Progenitor cell of endocrine pancreas (in vitro differentiated cells): ENCODE measurements at regions not wholly inside any gene's neighbourhood (a gene's known extent, or its start where the extent isn't known, plus 50 kb on each side); places are given as distances from the start of the nearest gene placed in this dataset.

Source experiments
- DNase-seq: peaks from one replicate; pipeline ENCODE4 v3.0.0; 2021; ENCODE audit warnings: low spot score; ENCODE audit not compliant: unreplicated experiment
- H3K27ac Mint-ChIP-seq: 2 replicates; pipeline ENCODE4 v1.8.0; 2021; ENCODE audit warnings: mild to moderate bottlenecking, moderate library complexity, mixed read lengths
- H3K27me3 Mint-ChIP-seq: 2 replicates; pipeline ENCODE4 v1.8.0; 2021; ENCODE audit warnings: mixed read lengths
- H3K36me3 Mint-ChIP-seq: 2 replicates; pipeline ENCODE4 v1.8.0; 2022; ENCODE audit warnings: mixed read lengths; ENCODE audit not compliant: insufficient read depth
- H3K4me1 Mint-ChIP-seq: 2 replicates; pipeline ENCODE4 v1.8.0; 2021; ENCODE audit warnings: low read depth, mixed read lengths
- H3K4me3 Mint-ChIP-seq: 2 replicates; pipeline ENCODE4 v1.8.0; 2021; ENCODE audit warnings: low read depth, mild to moderate bottlenecking, moderate library complexity, mixed read lengths
- H3K9me3 Mint-ChIP-seq: 2 replicates; pipeline ENCODE4 v1.8.0; 2021; ENCODE audit warnings: low read depth, mixed read lengths
- CTCF ChIP-seq: fragments of 200-600 bp; sonication (generic); IDR thresholded peaks from one replicate; pipeline ENCODE4 v1.5.0; 2021; ENCODE audit warnings: antibody characterized with exemption, mild to moderate bottlenecking; ENCODE audit not compliant: unreplicated experiment

GRCh38 chr6:150651808-150652470 is 52.3 kb downstream of the PLEKHG1 start:
- no peaks in the 10 kb centered on the region for H3K27me3 Mint-ChIP-seq
- no peaks in the 10 kb centered on the region for H3K9me3 Mint-ChIP-seq
- TF ChIP-seq CTCF = no peak
- H3K4me1 Mint-ChIP-seq = peaks cover 4% of the 10 kb centered on the region
- no peak overlapping the region for H3K27ac Mint-ChIP-seq
- DNase-seq = no peak
- H3K36me3 Mint-ChIP-seq = no peaks in the 10 kb centered on the region
- H3K4me3 Mint-ChIP-seq = no peak overlapping the region

- DNase-seq = no peak
- H3K4me3 Mint-ChIP-seq = no peak overlapping the region
- H3K36me3 Mint-ChIP-seq = no peaks in the 10 kb centered on the region
- no peak overlapping the region for H3K27ac Mint-ChIP-seq
- no peaks in the 10 kb centered on the region for H3K9me3 Mint-ChIP-seq
- no peak for TF ChIP-seq CTCF
- peaks cover 4% of the 10 kb centered on the region for H3K4me1 Mint-ChIP-seq
- H3K27me3 Mint-ChIP-seq = no peaks in the 10 kb centered on the region
Observed at GRCh38 chr6:150652848-150653613, 53.3 kb downstream of the PLEKHG1 start.

- Mint-ChIP-seq H3K9me3 (no peaks in the 10 kb centered on the region), H3K27me3 (no peaks in the 10 kb centered on the region), H3K36me3 (no peaks in the 10 kb centered on the region), H3K4me3 (no peak overlapping the region), H3K27ac (no peak overlapping the region), H3K4me1 (peaks cover 7% of the 10 kb centered on the region)
- DNase-seq = no peak
- no peak for TF ChIP-seq CTCF
Observed at GRCh38 chr6:150654608-150655007, 54.9 kb downstream of the PLEKHG1 start.

GRCh38 chr6:150656156-150656555 is 56.5 kb downstream of the PLEKHG1 start:
- Mint-ChIP-seq H3K4me3 (no peak overlapping the region), H3K36me3 (no peaks in the 10 kb centered on the region), H3K27me3 (no peaks in the 10 kb centered on the region), H3K27ac (no peak overlapping the region), H3K9me3 (no peaks in the 10 kb centered on the region), H3K4me1 (peaks cover 7% of the 10 kb centered on the region)
- DNase-seq = no peak
- no peak for TF ChIP-seq CTCF

GRCh38 chr6:150658421-150658820 is 58.7 kb downstream of the PLEKHG1 start:
- no peak overlapping the region for H3K27ac Mint-ChIP-seq
- DNase-seq = no peak
- peaks cover 4% of the 10 kb centered on the region for H3K4me1 Mint-ChIP-seq
- TF ChIP-seq CTCF = no peak
- peaks cover 10% of the 10 kb centered on the region for H3K36me3 Mint-ChIP-seq
- no peaks in the 10 kb centered on the region for H3K27me3 Mint-ChIP-seq
- no peak overlapping the region for H3K4me3 Mint-ChIP-seq
- H3K9me3 Mint-ChIP-seq = no peaks in the 10 kb centered on the region
